ENCODE measurements at regions not wholly inside any gene's neighbourhood (a gene's known extent, or its start where the extent isn't known, plus 50 kb on each side); places are given as distances from the start of the nearest gene placed in this dataset.
A peak's percentile ranks its signal among the peaks of the same experiment; 100 is the strongest.
"Not testable (repeated sequence)": the region's sequence is repeated elsewhere in the genome, so short reads cannot be mapped to it uniquely, and the experiment has no call there.

- peak in 1 of 2 experiments; percentile 37 for DNase-seq (ENCODE audit: low read depth in 1 of 2, low spot score in 1 of 2)
- TF ChIP-seq GABPA (IDR thresholded peaks at IDR 0.05; ENCODE audit: low read depth) (0 out of 2 replicates have a peak, but pooled peaks have one; percentile 42), CTCF (IDR thresholded peaks at IDR 0.05; ENCODE audit: insufficient read depth, low read length) (no peak), SPI1 (IDR thresholded peaks at IDR 0.05; ENCODE audit: borderline replicate concordance, low read depth) (peak; percentile 85)
- no peak overlapping the region for H3K4me3 ChIP-seq (replicated peaks; ENCODE audit: insufficient read depth, low read length)
- no peaks in the 10 kb centered on the region for H3K27me3 ChIP-seq (ENCODE audit: insufficient read depth, poor library complexity, severe bottlenecking)
- H3K27ac ChIP-seq (replicated peaks), result peak overlapping the region; percentile 41
Measured at GRCh38 chr4:179372746-179373145, 1930.5 kb upstream of the AGA start.

- H3K27ac ChIP-seq (replicated peaks); DNase-seq (ENCODE audit: low read depth in 1 of 2, low spot score in 1 of 2); H3K27me3 ChIP-seq (ENCODE audit: insufficient read depth, poor library complexity, severe bottlenecking); H3K4me3 ChIP-seq (replicated peaks; ENCODE audit: insufficient read depth, low read length): not testable (repeated sequence)
Measured at GRCh38 chr4:179378847-179379246, 1936.6 kb upstream of the AGA start.

GRCh38 chr4:179392787-179393186, 1950.5 kb upstream of the AGA start:
- no peak for DNase-seq (ENCODE audit: low read depth in 1 of 2, low spot score in 1 of 2)
- no peaks in the 10 kb centered on the region for H3K27me3 ChIP-seq (ENCODE audit: insufficient read depth, poor library complexity, severe bottlenecking)
- TF ChIP-seq REST (IDR thresholded peaks at IDR 0.05; ENCODE audit: insufficient replicate concordance, low read depth) (no peak), GABPA (IDR thresholded peaks at IDR 0.05; ENCODE audit: low read depth) (no peak), POLR2AphosphoS5 (IDR thresholded peaks at IDR 0.05; ENCODE audit: low read depth) (no peak), CTCF (IDR thresholded peaks at IDR 0.05; ENCODE audit: insufficient read depth, low read length) (no peak), SPI1 (IDR thresholded peaks at IDR 0.05; ENCODE audit: borderline replicate concordance, low read depth) (no peak)
- no peak overlapping the region for H3K4me3 ChIP-seq (replicated peaks; ENCODE audit: insufficient read depth, low read length)
- H3K27ac ChIP-seq (replicated peaks), result no peak overlapping the region

DNA sequence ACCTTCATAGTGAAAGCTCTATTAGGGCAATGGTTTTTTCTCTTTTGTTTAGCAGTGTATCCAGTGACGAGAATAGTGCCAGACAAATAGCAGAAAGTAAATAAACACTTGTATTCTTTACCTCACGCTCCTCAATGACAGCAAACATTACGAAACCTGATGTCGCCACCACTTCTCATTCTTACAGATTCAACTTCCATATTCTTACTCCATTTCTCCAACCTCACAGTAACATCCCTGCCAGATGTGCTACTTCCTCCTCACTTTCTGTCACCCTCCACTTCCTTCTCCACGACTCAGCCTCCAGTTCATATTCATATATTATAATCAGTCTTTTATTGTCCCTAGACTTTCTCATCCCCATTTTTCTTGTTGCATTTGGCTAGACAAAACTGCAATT, 1956.2 kb upstream of the AGA start:
- Histone ChIP-seq H3K27ac (replicated peaks) (peak overlapping the region; percentile 80), H3K4me3 (replicated peaks; ENCODE audit: insufficient read depth, low read length) (no peak overlapping the region), H3K27me3 (ENCODE audit: insufficient read depth, poor library complexity, severe bottlenecking) (no peaks in the 10 kb centered on the region)
- DNase-seq (ENCODE audit: low read depth in 1 of 2, low spot score in 1 of 2), result peak; percentile 89 to 95
- TF ChIP-seq REST (IDR thresholded peaks at IDR 0.05; ENCODE audit: insufficient replicate concordance, low read depth), result no peak
- TF ChIP-seq SPI1 (IDR thresholded peaks at IDR 0.05; ENCODE audit: borderline replicate concordance, low read depth), result peak; percentile 93
- no peak for TF ChIP-seq CTCF (IDR thresholded peaks at IDR 0.05; ENCODE audit: insufficient read depth, low read length)
- no peak for TF ChIP-seq GABPA (IDR thresholded peaks at IDR 0.05; ENCODE audit: low read depth)
- peak; percentile 66 for TF ChIP-seq POLR2AphosphoS5 (IDR thresholded peaks at IDR 0.05; ENCODE audit: low read depth)

All from HL-60 (cell line).